GM12878 (cell line): ENCODE measurements at regions not wholly inside any gene's neighbourhood (a gene's known extent, or its start where the extent isn't known, plus 50 kb on each side); places are given as distances from the start of the nearest gene placed in this dataset.

Experiments used
- ATAC-seq: fragments of 200-7000 bp; cut with Tn5 transposase; 3 replicates; pipeline ENCODE4 v1.9.1; 2020; ENCODE audit warnings: mild to moderate bottlenecking, moderate library complexity
- BruUV-seq: library from RNA; stranded (reverse); fragments of 400-500 nt; replicated peaks from 2 replicates; lab custom pipeline; 2021; lab: Mats Ljungman, UMichigan
- CTCF ChIA-PET: fragments of 300-600 bp; sonication (Branson Sonifier 250); formaldehyde crosslinking; extraction: SDS; loops from one replicate; lab custom pipeline; 2021; ENCODE audit warnings: inconsistent platforms; lab: Yijun Ruan, JAX
- POLR2A ChIA-PET: fragments of 350-600 bp; formaldehyde crosslinking; extraction: SDS; loops from one replicate; lab custom pipeline; 2021; ENCODE audit warnings: inconsistent platforms; lab: Charles Lee
- RAD21 ChIA-PET: fragments of 300-600 bp; sonication (Branson Sonifier 250); formaldehyde crosslinking; loops from one replicate; lab custom pipeline; 2023; ENCODE audit warnings: antibody characterized with exemption; ENCODE audit not compliant: unreplicated experiment; lab: Charles Lee
- SMC1A ChIA-PET: fragments of 300-600 bp; sonication (Branson Sonifier 250); formaldehyde crosslinking; loops from one replicate; lab custom pipeline; 2023; ENCODE audit not compliant: unreplicated experiment, uncharacterized antibody; lab: Charles Lee
- DNase-seq: peaks from one replicate; pipeline ENCODE4 v3.0.0-alpha.2; 2011; ENCODE audit warnings: low read depth, low spot score
- FAIRE-seq: peaks from 3 replicates; lab custom pipeline; 2011; peaks lifted over from hg19 to GRCh38; lab: Jason Lieb, UNC
- H2AFZ ChIP-seq: 2 replicates; pipeline ENCODE4 v1.6.0; 2011; ENCODE audit warnings: low read depth, low read length, control low read depth; ENCODE audit not compliant: control insufficient read depth
- H3K27ac ChIP-seq: 2 replicates; pipeline ENCODE4 v1.5.1; 2011; ENCODE audit warnings: control low read depth; ENCODE audit not compliant: control insufficient read depth, insufficient read depth
- H3K27me3 ChIP-seq, 2 experiments: replicated peaks in 1 of 2; 2 replicates each; pipeline versions ENCODE4 v1.6.0 to v1.6.1; 2011; ENCODE audit warnings: low read length in 1 of 2; ENCODE audit not compliant: control insufficient read depth in 2 of 2, insufficient read depth in 2 of 2
- H3K36me3 ChIP-seq, 2 experiments: 2 replicates each; pipeline ENCODE4 v1.5.1; 2011; ENCODE audit warnings: low read length in 1 of 2; ENCODE audit not compliant: control insufficient read depth in 2 of 2, insufficient read depth in 2 of 2
- H3K4me1 ChIP-seq: 2 replicates; pipeline ENCODE4 v1.6.1; 2011; ENCODE audit warnings: mild to moderate bottlenecking, low read length, moderate library complexity, mixed read lengths; ENCODE audit not compliant: control insufficient read depth, insufficient read depth
- H3K4me2 ChIP-seq: 2 replicates; pipeline ENCODE4 v1.6.0; 2011; ENCODE audit warnings: control low read depth; ENCODE audit not compliant: control insufficient read depth, insufficient read depth
- H3K4me3 ChIP-seq: fragments of 200-600 bp; sonication (generic); 2 replicates; pipeline ENCODE4 v1.5.1; 2016
- H3K79me2 ChIP-seq: 2 replicates; pipeline ENCODE4 v1.6.0; 2011; ENCODE audit warnings: low read length; ENCODE audit not compliant: control insufficient read depth, insufficient read depth
- H3K9ac ChIP-seq: 2 replicates; pipeline ENCODE4 v1.8.0; 2011; ENCODE audit warnings: low read length, control low read depth, mixed read lengths; ENCODE audit not compliant: control insufficient read depth, insufficient read depth
- H3K9me3 ChIP-seq: replicated peaks from 3 replicates; pipeline ENCODE4 v1.5.1; 2011; ENCODE audit warnings: mild to moderate bottlenecking, low read length; ENCODE audit not compliant: control insufficient read depth, insufficient read depth
- H4K20me1 ChIP-seq: 2 replicates; pipeline ENCODE4 v1.6.0; 2011; ENCODE audit not compliant: control insufficient read depth, insufficient read depth
- BMI1 ChIP-seq: fragments of 450-650 bp; IDR thresholded peaks from 2 replicates; pipeline ENCODE4 v1.6.1; 2016; ENCODE audit warnings: mild to moderate bottlenecking, moderate library complexity, borderline replicate concordance
- CHD4 ChIP-seq: fragments of 200-600 bp; sonication (generic); IDR thresholded peaks from 2 replicates; pipeline ENCODE4 v1.6.1; 2016; ENCODE audit warnings: mild to moderate bottlenecking
- E4F1 ChIP-seq: fragments of 450-650 bp; IDR thresholded peaks from 2 replicates; pipeline ENCODE4 v1.6.1; 2018; ENCODE audit warnings: borderline replicate concordance, mild to moderate bottlenecking; ENCODE audit not compliant: partially characterized antibody
- HDAC6 ChIP-seq: fragments of 200-600 bp; sonication (generic); IDR thresholded peaks from one replicate; pipeline ENCODE4 v1.8.0; 2017; ENCODE audit warnings: antibody characterized with exemption; ENCODE audit not compliant: unreplicated experiment
- RUNX3 ChIP-seq: IDR thresholded peaks from 2 replicates; pipeline ENCODE4 v1.6.1; 2012; ENCODE audit warnings: low read length, inconsistent platforms
- WGBS: methylation state at CpG from one replicate; pipeline ENCODE4 v1.1.6; 2016; ENCODE audit warnings: low lambda C conversion rate; ENCODE audit not compliant: insufficient replicate concordance, insufficient coverage; ENCODE audit errors: missing lambda C conversion rate; 5-methylcytosine and 5-hydroxymethylcytosine counted together
- in situ Hi-C: fragments of 300-500 bp; cut with MboI; formaldehyde crosslinking; loops from 9 replicates; pipeline ENCODE4 v1.14.3; 2018; ENCODE audit warnings: mixed read lengths
- intact Hi-C: fragments of 100-400 bp; cut with micrococcal nuclease; formaldehyde crosslinking; loops from one replicate; pipeline ENCODE4 v1.14.2; 2022; ENCODE audit not compliant: unreplicated experiment

- 32% methylated on average over 4 of the region's 4 CpGs for WGBS
- BruUV-seq, result no TSS peak
- Histone ChIP-seq H2AFZ (no peak overlapping the region), H3K9ac (no peak overlapping the region), H3K4me3 (no peak overlapping the region), H3K27ac (no peak overlapping the region), H3K36me3 (no peaks in the 10 kb centered on the region), H3K79me2 (no peaks in the 10 kb centered on the region), H3K9me3 (no peaks in the 10 kb centered on the region), H3K27me3 (peaks cover 2 to 6% of the 10 kb centered on the region in 2 experiments; a peak in 2 of 4 replicates), H3K4me1 (no peaks in the 10 kb centered on the region), H4K20me1 (no peaks in the 10 kb centered on the region), H3K4me2 (no peak overlapping the region)
- intact Hi-C loops (no loop called here), in situ Hi-C loops (no loop called here)
- ChIA-PET CTCF (no interaction called here), SMC1A (interaction anchor here (0.6 to 1.6 kb wide), 4 partner anchors 11 to 97 kb away, joined by 3 to 5 read pairs (median 3); no protein-coding TSS in a partner anchor), POLR2A (interaction anchor here (0.6 kb wide), 1 partner anchor 734 kb away, joined by 3 read pairs; no protein-coding TSS in a partner anchor), RAD21 (interaction anchor here (0.6 to 0.7 kb wide), 5 partner anchors 65 to 938 kb away, joined by 3 to 4 read pairs (median 3); no protein-coding TSS in a partner anchor)
- ATAC-seq (no peak), FAIRE-seq (no peak), DNase-seq (no peak)
- no peak for TF ChIP-seq BMI1
- TF ChIP-seq CHD4, result no peak
- TF ChIP-seq HDAC6, result no peak
- TF ChIP-seq RUNX3, result no peak
- no peak for TF ChIP-seq E4F1
Observed at GRCh38 chr15:69591905-69592508, 139.4 kb downstream of the RPLP1 start.
